RWPE1 (cell line): ENCODE measurements at regions not wholly inside any gene's neighbourhood (a gene's known extent, or its start where the extent isn't known, plus 50 kb on each side); places are given as distances from the start of the nearest gene placed in this dataset.

ENCODE experiments used
- CTCF ChIA-PET: fragments of 350-600 bp; sonication (Branson Sonifier 250); formaldehyde crosslinking; extraction: SDS; loops from one replicate; lab custom pipeline; 2021; lab: Yijun Ruan, JAX
- POLR2A ChIA-PET: fragments of 400-600 bp; formaldehyde crosslinking; extraction: SDS; loops from one replicate; lab custom pipeline; 2020; ENCODE audit warnings: antibody characterized with exemption; ENCODE audit not compliant: low non-redundant PET; lab: Yijun Ruan, JAX
- DNase-seq: peaks from one replicate; pipeline ENCODE4 v3.0.0; 2012; ENCODE audit warnings: low spot score
- H3K27ac ChIP-seq: fragments of 450-650 bp; 2 replicates; pipeline ENCODE4 v1.5.1; 2017
- CTCF ChIP-seq: fragments of 450-650 bp; conservative IDR thresholded peaks from 2 replicates; pipeline ENCODE4 v1.5.1; 2017; ENCODE audit warnings: low read depth, mild to moderate bottlenecking

GRCh38 chr1:213669512-213669911 lies 318.3 kb upstream of the PROX1 start:
- no peak for DNase-seq
- CTCF ChIA-PET = no interaction called here
- POLR2A ChIA-PET = no interaction called here
- no peak for TF ChIP-seq CTCF
- H3K27ac ChIP-seq = no peak overlapping the region

GRCh38 chr1:213669964-213670691 lies 317.6 kb upstream of the PROX1 start:
- TF ChIP-seq CTCF = no peak
- H3K27ac ChIP-seq = no peak overlapping the region
- no peak for DNase-seq
- CTCF ChIA-PET = no interaction called here
- POLR2A ChIA-PET = no interaction called here

GRCh38 chr1:213670692-213671023 lies 317.1 kb upstream of the PROX1 start:
- POLR2A ChIA-PET = no interaction called here
- CTCF ChIA-PET = no interaction called here

GRCh38 chr1:213675043-213675442 lies 312.7 kb upstream of the PROX1 start:
- ChIA-PET POLR2A (no interaction called here), CTCF (no interaction called here)
- no peak overlapping the region for H3K27ac ChIP-seq
- TF ChIP-seq CTCF = no peak
- no peak for DNase-seq

More at GRCh38 chr1:213670692-213671023, 317.1 kb upstream of the PROX1 start:
- H3K27ac ChIP-seq = no peak overlapping the region
- DNase-seq = no peak
- no peak for TF ChIP-seq CTCF

- no peak overlapping the region for H3K27ac ChIP-seq
- TF ChIP-seq CTCF = no peak
- CTCF ChIA-PET = interaction anchor here (0.6 kb wide), 1 partner anchor 554 kb away, joined by 7 read pairs; no protein-coding TSS in a partner anchor
- no peak for DNase-seq
- POLR2A ChIA-PET = no interaction called here
These were observed 311.0 kb upstream of the PROX1 start for GRCh38 chr1:213676736-213677135.

- CTCF ChIA-PET = no interaction called here
- TF ChIP-seq CTCF = no peak
- DNase-seq = no peak
- POLR2A ChIA-PET = no interaction called here
- H3K27ac ChIP-seq = no peak overlapping the region
These were observed 309.4 kb upstream of the PROX1 start for GRCh38 chr1:213678348-213678747.
